Hippocampal formation (tissue), 2 donors: ENCODE measurements at regions not wholly inside any gene's neighbourhood (a gene's known extent, or its start where the extent isn't known, plus 50 kb on each side); places are given as distances from the start of the nearest gene placed in this dataset.
"Not testable (repeated sequence)": the region's sequence is repeated elsewhere in the genome, so short reads cannot be mapped to it uniquely, and the experiment has no call there.

Experiments used
- DNase-seq, 2 donors: peaks; one replicate each; lab custom pipeline; 2025; lab: John Stamatoyannopoulos, UW

- DNase-seq = not testable (repeated sequence)
These were observed 361.3 kb downstream of the MATN1 start for GRCh38 chr1:30361890-30362602.

- DNase-seq = no peak
These were observed 362.6 kb downstream of the MATN1 start for GRCh38 chr1:30360753-30361152.

- no peak for DNase-seq
These were observed 363.1 kb downstream of the MATN1 start for GRCh38 chr1:30360281-30360680.

GRCh38 chr1:30359539-30360220, 363.7 kb downstream of the MATN1 start:
- DNase-seq = no peak

- DNase-seq = no peak
These were observed 364.9 kb downstream of the MATN1 start for GRCh38 chr1:30358500-30358899.

- no peak for DNase-seq
These were observed 366.5 kb downstream of the MATN1 start for GRCh38 chr1:30356839-30357238.

- DNase-seq = no peak
These were observed 369.0 kb downstream of the MATN1 start for GRCh38 chr1:30354410-30354809.

GRCh38 chr1:30353637-30354036, 369.7 kb downstream of the MATN1 start:
- no peak for DNase-seq

- no peak for DNase-seq
These were observed 375.2 kb downstream of the MATN1 start for GRCh38 chr1:30348147-30348546.

GRCh38 chr1:30345491-30346130, 377.8 kb downstream of the MATN1 start:
- DNase-seq = no peak

- DNase-seq = no peak
These were observed 379.8 kb downstream of the MATN1 start for GRCh38 chr1:30343562-30343961.

GRCh38 chr1:30342535-30343141, 380.7 kb downstream of the MATN1 start:
- no peak for DNase-seq

GRCh38 chr1:30340934-30341333, 382.5 kb downstream of the MATN1 start:
- no peak for DNase-seq

- no peak for DNase-seq
These were observed 383.5 kb downstream of the MATN1 start for GRCh38 chr1:30339866-30340265.

GRCh38 chr1:30338765-30339164, 384.6 kb downstream of the MATN1 start:
- DNase-seq = no peak

GRCh38 chr1:30337324-30337620, 386.1 kb downstream of the MATN1 start:
- no peak for DNase-seq

GRCh38 chr1:30336550-30337323, 386.6 kb downstream of the MATN1 start:
- DNase-seq = no peak

GRCh38 chr1:30335997-30336390, 387.4 kb downstream of the MATN1 start:
- DNase-seq = no peak

GRCh38 chr1:30335389-30335996, 387.9 kb downstream of the MATN1 start:
- DNase-seq = no peak

GRCh38 chr1:30334767-30335166, 388.6 kb downstream of the MATN1 start:
- DNase-seq = no peak
